NCI-H146 treated with DMSO at 0.1 percent for 48 hours (cell line): ENCODE measurements at regions not wholly inside any gene's neighbourhood (a gene's known extent, or its start where the extent isn't known, plus 50 kb on each side); places are given as distances from the start of the nearest gene placed in this dataset.

Source experiments
- DNase-seq: peaks from one replicate; lab custom pipeline; 2025; ENCODE audit not compliant: unreplicated experiment; lab: John Stamatoyannopoulos, UW

GRCh38 chr3:66165660-66166059, 55.1 kb upstream of the SLC25A26 start:
- no peak for DNase-seq

DNA sequence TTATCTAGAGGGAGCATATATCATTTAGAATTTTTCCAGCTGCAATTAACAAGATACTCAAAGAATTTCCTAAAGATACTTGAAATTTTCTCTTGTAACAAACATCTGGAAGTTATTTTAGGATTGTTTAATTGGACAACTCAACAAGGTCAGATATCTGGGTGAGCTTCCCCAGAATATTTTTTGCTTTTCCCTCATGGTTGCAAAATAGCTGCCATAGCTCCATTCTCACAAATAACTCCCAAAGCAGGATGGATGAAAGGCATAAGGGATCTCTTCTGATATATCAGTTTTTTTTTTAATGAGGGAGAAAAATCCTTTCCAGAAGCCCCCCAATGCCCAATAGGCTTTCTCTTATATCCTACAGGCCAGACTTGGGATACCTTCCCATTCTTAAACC, 56.6 kb upstream of the SLC25A26 start:
- no peak for DNase-seq

- no peak for DNase-seq
These were observed 57.6 kb upstream of the SLC25A26 start for GRCh38 chr3:66163222-66163621.

- no peak for DNase-seq
These were observed 58.0 kb upstream of the SLC25A26 start for GRCh38 chr3:66162766-66163165.

DNA sequence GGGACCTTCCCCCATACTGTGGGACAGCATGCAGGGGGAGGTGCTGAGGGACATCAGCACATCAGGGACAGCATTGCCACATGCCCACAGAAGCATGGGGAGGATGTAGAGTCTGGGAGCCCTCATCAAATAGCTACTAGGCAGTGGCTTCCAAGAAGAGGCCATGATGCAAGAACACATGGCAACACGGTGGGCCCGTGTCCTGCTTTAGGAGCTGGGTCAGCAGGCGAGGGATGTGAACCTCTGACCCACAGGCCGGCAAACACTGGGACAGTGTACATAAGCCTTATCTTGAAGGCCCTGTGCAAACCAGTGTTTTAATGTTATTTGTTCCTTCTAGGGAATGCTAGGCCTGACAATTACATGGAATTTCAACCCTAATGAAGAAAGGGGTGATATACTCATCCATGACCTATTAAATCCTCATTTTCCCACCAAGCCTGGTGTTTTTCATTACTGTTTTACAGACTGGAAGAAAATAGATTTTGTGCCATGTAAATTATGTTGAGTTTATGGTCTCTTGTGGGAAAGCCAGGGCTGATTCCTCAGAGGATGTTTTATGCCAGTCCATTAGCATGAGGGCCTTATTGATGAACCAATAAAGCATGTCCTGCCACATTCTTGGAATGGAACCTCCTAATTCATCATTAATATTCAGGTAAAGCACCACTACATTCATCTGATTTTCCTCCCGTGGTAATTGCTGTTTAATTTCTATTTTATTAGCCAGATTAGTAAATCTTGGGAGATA, 61.7 kb upstream of the SLC25A26 start:
- DNase-seq = no peak

DNA sequence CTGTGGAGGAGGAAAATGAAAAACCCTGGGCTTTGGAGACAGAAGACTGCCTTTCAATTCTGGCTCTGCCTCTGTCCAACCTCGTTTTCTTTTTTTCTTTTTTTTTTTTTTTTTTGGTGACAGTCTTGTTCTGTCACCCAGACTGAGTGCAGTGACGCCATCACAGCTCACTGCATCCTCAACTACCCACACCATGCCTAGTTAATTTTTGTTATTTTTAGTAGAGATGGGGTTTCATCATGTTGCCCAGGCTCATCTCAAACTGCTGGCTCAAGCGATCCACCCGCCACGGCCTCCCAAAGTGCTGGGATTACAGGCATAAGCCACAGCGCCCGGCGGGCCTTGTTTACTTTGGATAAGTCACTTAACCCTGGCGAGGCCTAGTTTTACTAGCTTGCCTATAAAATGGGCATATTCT, 66.3 kb upstream of the SLC25A26 start:
- DNase-seq = no peak

DNA sequence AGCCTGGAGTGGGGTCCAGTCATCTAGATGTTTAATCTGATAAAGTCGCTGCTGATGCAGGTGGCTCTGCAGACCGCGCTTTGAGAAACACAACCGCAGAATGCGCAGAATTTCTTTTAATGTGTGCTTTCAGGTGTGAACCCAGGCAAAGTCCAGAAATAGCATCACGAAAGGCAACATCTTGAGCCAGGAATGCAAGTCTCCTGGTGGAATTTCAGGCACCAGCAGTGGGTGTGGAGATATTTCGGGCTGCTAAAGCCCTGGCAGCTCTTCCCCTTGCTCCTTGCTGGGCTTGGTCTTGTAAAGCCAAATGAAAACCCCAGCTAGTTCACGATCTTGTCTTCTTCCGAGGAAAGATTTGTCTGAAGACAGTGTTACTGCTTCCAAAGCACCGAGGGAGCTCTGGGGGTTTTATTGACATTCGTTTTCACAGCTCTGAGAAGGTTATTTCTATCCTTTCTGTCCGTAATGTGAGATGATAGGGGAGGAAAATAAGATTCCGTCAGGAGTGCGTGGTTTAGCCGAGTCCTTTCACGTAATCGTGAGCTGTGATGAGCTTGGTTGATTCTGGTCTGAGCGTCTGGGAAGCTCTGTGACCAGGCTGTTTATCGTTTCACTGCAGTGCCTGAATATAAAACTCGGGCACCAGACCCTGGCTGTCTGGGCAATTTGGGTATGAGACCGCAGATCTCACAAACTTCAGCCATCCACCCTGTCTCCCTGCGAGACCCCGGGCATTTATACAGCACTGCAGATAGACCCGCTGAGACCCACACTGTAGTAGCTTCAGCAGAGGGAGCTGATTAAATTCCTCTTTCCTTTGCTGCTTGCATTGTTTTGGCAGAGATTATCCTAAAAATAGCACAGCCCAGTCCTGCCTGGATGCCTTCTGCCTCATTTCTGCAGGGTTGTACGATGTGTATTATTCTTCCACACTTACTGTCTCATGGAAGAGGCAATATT, 67.0 kb upstream of the SLC25A26 start:
- no peak for DNase-seq

DNA sequence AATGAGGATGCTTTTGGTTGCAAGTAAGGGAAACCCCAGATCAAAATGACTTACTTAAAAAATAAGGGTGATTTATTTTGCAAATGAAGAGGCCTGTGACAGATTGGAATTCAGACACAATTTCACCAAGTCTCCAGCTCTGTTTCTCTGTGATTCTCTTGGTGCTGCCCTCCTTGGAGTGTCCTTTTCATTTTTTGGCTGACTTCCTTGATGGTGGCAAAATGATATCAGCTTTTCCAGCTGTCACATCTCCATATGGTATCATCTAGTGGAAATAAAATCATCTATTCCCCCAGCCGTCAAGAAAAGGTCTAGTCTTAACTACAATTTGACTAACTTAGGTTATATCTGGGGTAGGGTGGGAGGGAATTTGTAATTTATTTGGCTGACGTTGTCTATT, 68.5 kb upstream of the SLC25A26 start:
- no peak for DNase-seq

DNA sequence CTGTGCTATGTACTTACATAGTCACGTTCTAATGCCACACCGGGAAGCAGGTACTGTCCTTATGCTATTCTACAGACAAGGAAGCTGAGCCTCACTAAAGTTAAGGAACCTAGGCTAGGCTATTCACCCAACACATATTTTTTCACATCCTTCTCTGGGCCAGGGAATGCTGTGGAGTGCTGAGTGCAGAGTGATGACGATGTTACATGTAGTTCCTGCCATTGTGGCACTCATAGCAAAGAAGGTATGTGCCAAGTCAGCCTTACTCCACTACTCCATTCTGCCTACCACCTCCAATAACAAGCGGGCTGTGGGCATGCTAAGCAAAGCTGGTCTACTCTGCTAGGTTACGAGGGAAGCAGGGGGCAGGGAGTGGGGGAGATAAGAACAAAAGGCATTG, 69.8 kb upstream of the SLC25A26 start:
- no peak for DNase-seq

GRCh38 chr3:66149269-66149668, 71.5 kb upstream of the SLC25A26 start:
- DNase-seq = no peak

- no peak for DNase-seq
These were observed 75.4 kb upstream of the SLC25A26 start for GRCh38 chr3:66145408-66145733.

DNA sequence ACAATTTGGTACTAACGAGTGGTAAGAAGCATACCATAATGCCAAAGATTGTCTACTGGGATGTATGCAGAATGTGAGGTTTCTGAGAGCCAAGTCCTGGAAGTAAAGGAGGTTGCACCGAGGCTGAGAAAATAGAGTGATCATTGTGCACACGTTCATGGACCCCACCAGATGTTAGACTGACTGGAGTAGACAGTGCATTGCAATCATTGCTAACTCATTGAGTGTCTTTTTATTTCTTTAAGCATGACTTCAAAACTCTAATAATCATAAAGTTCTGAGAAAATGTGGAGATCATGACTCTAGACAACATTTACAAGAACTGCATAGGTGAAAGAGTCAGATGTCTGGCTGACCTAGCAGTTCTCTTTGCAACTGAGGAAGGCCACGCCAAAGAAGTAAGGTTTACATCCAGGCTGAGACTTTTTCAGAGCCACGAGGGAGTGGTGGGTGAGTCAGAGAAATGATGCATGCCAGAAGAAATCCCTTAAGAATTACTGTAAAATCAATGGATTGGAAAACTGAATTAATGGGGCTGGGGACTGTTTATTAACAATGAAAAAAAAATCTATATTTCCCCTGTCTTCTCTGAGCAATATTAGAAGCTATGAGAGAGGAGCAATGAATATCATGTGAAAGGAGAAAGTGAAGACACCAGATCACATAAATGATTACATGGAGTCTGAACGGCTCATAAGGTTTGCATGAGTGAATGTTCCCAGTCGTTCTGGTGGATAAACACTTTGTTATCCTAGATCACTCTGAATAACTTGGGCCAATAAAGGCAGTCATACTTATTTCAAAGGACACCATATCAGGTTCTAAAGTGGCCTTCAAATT, 76.0 kb upstream of the SLC25A26 start:
- no peak for DNase-seq

DNA sequence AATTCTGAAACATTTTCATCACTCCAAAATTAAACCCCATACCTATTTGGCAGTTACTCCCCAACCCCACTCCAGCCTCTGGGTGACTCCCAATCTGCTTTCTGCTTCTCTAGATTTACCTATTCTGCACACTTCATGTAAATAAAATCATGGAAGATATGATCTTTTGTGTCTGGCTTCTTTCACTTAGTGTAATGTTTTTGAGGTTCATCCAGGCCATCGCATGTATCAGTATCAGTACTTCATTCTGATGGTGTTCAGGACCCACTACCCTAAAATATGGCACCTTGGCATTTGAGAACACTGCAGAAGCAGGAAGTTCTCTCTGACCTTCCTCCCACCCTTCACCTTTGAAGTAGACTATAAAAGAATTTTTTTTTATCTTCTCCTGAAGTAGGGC, 78.7 kb upstream of the SLC25A26 start:
- no peak for DNase-seq

DNA sequence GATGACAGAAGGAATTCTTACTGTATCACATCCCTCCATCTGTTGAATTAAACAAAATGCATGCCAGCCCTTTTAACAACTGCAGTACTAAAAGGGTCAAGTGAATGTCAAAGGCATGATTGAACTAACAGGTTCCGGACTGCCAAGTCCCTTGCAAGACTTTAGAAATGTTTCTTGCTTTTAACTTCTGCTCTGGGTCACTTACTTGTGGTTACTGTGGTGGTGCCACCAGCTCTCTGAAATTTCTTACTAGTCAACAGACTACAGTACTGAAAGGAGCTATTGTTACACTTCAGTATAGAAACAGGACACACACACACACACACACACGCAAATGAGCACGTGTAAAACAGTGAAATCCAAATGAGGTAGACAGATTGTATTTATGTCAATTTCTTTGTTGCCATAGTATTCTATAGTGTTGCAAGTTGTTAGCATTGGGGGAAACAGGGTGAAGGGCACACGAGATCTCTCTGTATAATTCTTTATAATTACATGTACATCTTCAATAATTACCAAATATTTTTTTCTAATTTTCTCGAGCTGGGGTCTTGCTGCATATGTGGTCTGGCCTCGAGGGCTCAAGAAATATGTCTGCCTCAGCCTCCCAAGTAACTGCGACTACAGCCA, 79.9 kb upstream of the SLC25A26 start:
- no peak for DNase-seq

GRCh38 chr3:66140106-66140505, 80.7 kb upstream of the SLC25A26 start:
- no peak for DNase-seq

DNA sequence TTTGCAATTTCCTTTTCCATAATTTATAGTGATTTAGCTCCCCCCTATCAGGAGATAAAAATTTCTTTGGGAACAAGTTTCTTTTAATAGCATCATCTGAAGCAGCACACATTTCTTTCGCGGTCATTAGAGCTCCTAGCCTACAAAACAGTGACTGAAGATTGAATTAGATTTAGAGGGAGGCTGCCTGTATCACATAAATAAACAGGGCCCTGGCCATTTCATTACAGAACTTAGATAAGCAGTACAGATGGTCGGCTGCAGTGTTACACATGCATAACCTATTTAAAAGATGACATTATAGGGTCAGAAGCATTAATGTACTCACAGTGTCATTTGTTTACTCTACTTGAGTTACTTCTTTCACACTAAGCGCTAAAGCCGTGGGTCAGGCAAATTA, 81.4 kb upstream of the SLC25A26 start:
- no peak for DNase-seq

DNA sequence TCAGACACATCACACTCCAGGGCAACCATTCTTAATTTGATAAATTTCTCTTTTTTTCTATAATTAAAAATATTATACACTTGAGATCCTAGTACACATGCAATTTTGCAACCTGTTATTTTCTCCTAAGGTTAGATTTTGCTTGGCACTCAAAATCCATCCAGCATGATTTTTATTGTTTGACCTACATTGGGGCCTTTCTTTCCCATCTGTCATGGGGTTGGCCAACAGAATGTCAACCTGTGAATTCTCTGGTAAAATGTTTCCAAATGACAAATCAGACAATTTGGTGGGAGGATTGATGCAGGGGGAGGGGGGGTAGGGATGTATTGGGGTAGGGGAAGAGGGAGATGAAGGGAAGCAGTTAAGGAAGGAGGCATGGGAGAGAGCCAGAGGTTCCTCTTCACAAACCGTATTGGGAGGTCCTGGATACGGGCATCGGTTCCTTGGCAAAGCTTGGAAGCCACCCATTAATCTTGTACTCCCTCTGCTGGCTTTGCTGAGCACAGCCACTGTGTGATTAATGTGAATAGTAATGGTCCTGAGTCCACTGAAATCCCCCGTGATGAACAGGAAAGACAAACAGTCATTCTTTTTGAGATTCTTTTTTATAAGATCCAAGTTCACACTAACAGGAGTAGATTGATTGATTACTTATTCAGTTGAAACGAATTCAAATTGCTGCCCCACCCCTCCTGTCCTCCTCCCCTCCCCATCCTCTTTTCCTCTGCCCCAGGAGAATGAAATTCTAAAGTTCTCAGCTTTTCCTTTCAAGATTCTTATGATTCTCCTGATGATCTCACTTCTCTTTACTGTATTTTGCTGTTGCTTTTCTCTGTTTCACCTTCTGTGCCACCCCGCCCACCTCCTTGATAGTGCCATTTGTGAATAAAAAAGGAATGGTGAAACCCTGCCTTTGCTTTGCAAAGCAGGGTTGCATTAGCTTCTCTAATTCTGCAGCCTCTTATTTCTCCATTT, 82.2 kb upstream of the SLC25A26 start:
- DNase-seq = peak; percentile 12

GRCh38 chr3:66136597-66136996, 84.2 kb upstream of the SLC25A26 start:
- no peak for DNase-seq

DNA sequence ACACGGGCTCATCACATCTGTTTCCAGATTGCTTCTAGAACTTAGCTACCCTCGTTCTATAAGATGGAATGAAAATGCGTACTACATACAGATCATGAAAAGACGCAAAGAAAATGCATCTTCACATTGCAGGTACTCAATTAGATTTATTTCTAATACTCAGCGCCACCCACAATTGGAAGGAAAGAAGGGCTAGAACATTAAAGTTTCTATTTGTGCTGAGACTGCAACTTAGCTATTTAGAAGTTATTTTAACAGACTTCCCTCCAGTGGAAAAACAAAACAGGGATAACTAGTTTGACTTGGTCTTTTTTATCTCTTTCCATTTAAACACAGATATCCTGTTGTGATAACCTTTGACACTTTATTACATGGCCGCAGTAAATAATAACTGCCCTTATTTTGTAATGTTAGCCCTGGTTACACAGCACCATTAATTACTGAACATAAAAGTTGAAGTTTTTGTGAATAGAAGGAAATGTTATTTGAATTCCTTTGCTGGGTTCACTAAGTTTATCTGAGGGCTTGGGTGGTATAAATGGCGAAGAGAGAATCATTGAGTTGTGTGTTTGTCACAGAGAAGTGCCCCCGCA, 86.9 kb upstream of the SLC25A26 start:
- DNase-seq = no peak
